GM19372 (cell line): ENCODE measurements at regions not wholly inside any gene's neighbourhood (a gene's known extent, or its start where the extent isn't known, plus 50 kb on each side); places are given as distances from the start of the nearest gene placed in this dataset.

ENCODE experiments used
- ATAC-seq: cut with Tn5 transposase; IDR thresholded peaks from one replicate; pipeline ENCODE4 v1.9.1; 2021; ENCODE audit warnings: mild to moderate bottlenecking, low read depth, moderate library complexity; ENCODE audit not compliant: unreplicated experiment

DNA sequence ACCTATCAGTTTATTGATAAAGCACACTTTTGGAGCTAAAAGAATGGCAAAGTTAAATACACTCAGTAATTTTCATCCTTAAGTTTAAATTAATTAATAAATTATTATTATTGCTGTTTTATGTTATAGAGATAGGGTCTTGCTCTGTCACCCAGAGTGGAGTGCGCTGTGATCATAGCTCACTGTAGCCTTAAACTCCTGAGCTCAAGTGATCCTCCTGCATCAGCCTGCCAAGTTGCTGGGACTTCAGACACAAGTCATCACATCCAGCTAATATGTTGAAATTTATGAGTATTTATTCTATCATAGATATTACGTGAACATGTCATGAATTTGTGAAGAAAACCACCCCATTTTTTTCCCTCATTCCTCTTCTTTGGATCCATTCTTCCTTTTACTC lies 64.2 kb downstream of the GJA1 start:
- ATAC-seq, result no peak

DNA sequence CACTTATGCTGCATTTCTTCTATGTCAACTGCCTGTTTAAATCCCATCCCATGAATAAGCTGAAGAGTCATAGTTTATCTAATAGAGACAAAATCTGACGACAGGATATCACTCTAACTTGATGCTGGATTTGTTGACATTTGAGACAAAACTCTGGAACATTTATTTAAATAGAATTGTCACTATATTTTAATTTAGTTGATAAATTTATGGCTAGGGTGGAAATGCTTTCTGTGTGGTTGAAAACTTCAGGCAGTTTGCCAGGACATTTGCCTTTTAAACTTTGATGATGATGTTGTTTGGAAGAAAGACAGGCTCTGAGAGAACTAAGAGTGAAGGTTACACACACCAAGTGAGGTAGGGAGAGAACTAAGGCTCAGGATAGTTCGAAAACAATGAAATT lies 68.1 kb downstream of the GJA1 start:
- no peak for ATAC-seq

DNA sequence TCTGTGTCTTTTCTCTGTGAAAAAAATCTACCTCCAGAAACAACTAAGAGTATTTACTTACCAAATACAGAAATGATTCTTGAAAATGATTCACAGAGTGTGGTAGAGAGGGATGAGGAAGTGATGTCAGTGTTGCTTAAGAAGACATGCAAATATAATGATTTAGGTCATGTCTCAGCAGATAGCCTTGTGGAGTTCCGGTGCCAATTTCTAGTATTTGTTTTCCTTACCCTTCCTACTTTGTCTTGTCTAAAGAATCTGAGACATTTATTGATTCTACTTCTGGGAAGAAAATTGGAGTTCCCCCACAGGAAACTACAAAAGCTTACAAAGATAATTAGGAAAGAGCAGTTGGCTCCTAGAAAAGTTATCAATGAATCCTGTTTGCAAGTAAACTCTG lies 68.8 kb downstream of the GJA1 start:
- no peak for ATAC-seq

DNA sequence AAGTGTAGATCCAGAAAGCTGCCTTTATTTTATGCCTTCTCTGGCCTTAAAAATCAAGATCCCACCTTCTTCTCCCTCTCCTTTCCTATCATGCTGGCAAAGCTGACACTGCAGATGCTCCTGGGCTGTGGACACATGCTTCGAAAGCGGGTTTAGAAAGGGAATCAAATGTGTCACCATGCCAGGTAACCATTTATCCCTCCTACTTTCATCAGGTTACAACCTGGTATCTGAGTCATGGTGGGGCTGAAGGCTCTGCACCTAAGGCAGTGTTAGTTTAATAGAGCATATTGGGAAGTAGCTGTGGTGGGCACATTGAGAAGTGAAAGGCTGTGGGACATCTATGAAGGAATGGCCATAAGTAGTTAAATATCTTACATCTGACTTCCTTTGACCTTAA lies 69.8 kb downstream of the GJA1 start:
- ATAC-seq, result no peak

DNA sequence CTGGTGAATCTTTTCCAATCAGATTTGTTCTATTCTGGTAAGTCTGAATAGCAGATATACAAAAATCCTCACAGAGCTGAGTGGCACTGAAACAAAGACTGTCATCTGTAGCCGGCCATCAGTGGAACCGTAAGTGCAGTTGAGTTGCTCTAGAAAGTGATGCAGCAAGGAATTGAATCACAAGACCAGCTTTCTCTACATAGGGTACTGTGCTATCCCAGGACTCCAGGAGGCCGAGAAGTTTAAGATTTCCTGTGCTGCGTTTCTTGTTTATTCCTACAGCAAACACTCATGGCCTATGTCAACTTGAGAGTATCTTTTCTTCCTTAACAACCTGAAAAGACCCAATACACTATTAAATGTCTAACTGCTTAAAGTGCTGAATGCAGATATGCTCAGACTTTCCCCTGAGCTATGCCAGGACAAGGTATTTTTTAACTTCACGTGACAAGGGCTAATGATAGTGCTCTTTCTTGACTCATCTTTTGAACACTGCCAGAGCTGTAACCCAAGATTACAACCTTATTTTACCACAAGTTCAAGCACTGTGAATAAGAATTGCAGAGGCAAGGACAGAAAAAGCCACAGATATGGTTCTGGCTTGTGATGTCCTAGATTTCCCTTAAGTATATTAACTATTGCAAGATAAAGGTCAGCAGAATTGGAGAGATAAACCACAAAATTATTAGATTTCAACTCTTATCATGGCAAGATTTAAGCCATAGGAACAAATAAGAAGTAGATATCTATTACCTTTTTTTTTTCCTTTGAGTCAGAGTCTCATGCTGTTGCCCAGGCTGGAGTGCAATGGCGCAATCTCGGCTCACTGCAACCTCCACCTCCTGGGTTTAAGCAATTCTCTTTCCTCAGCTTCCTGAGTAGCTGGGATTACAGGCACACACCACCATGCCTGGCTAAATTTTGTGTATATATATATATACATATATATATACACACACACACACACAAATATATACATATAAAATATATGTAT lies 71.6 kb downstream of the GJA1 start:
- ATAC-seq, result no peak

DNA sequence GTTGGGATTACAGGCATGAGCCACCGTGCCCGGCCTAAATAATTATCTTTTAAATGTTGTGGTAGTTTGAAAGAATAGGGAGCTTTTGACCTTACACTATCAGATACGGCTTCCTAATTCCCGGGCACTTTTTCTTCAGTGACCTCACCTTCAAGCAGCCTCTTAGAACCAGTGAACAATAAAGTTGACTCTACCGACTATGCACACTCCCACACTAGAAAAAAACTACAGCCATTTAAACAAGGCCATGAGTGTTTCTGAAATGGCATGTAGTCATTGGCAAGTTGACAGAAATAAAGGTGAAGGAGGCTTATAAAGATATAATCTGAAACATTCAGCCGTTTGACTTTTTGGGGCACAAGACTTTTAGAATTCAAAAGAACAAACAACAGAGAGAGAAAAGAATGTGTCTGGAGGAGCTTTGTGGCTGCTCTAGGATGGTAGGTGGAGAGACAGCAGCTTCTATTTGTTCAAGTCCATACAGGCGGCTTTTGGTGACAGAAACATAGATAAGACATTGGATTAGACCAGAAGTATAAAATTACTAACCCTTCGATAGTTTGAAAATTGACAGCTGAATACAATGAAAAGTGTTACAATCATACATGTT lies 75.2 kb downstream of the GJA1 start:
- no peak for ATAC-seq

DNA sequence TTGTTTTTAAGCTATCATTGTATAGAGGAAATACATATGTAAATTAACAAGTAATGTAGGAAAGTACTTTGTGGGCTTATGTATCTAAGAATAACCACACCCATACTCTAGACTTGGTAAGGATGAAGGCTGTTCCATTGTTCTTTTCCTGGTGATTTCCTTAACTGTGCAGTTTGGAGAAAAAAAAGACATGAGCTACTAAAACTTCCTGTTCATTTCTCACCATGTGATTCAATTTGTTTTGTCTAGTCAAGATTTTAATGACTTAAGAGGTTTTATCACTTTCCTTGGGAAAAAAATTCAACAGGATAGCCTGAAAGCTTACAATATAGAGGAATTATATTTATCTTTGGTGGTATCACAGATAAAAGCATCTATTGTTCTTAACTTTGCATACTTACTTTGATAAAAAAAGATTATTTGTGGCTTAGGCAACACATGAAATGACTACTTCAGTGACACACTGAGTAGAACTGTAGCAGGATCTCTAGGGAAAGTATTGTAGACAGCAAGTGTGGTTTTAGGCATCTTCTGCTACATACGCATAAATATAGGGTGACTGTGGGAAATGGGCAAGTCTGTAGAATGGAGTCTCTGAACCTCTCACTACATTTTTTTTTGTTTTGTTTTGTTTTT lies 80.3 kb downstream of the GJA1 start:
- no peak for ATAC-seq

DNA sequence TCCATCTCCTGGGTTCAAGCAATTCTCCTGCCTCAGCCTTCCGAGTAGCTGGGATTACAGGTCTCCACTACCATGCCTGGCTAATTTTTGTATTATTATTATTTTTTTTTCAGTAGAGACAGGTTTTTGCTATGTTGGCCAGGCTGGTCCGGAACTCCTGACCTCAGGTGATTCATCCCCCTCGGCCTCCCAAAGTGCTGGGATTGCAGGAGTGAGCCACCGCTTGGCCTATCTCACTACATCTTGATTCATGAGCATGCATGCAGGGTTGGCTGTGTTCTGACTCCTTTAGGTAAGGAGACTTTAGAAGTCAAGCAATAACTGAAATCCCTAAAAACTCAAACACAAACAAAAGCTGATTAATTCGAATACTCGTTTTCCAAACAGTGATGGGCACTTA lies 80.9 kb downstream of the GJA1 start:
- ATAC-seq, result no peak

DNA sequence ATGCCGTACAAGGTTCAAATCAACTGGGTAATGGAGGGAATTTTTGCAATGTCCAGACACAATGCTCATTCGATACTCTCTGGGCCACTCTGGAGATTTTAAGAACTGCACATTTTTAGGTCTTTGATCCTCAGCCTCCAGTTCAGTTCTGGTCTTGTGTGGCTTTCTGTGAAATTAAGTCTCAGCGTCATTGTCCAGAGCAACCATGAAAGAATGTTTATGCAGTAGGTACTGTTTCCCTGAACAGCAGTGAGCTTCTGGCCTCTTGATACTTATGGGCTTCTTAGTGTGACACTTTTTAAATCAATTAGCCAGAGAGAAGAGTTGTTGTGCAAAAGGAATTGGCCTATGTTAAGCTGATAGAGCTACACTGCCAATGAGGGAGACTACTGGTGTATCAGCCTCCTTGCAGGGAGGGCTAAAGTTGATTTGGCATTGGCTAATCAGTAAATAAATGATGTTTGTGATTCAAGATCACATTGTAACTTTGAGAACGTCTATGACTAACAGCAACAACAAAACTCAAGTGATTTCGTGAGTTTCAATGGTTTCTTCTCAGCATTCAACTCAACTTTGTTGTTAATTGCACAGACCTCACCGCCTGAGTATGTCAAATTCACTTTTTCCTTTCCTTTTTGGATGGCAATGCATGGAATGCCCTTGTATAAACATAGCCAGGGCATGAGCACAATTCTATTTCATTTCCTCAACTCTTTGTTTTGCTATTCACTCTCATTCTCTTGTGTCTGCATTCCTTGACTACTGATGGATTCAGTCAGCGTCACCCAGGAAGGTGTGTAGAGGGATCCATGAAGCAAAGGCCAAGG lies 85.1 kb downstream of the GJA1 start:
- ATAC-seq, result no peak

DNA sequence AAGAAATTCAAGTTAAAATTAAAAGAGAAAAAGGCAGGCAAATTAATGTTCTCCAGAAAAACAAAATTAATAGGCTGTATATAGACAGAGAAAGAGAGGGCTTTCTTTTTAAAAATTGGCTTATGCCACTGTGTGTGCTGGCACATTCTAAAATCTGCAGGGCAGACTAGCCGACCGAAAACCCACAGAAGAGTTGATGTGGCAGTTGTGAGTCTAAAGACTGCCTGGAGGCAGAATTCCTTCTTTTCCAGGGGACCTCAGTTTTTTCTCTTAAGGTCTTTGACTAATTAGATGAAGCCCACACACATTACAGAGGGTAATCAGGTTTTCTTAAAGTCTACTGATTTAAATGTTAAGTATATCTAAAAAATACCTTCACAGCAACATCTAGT lies 85.7 kb downstream of the GJA1 start:
- no peak for ATAC-seq

DNA sequence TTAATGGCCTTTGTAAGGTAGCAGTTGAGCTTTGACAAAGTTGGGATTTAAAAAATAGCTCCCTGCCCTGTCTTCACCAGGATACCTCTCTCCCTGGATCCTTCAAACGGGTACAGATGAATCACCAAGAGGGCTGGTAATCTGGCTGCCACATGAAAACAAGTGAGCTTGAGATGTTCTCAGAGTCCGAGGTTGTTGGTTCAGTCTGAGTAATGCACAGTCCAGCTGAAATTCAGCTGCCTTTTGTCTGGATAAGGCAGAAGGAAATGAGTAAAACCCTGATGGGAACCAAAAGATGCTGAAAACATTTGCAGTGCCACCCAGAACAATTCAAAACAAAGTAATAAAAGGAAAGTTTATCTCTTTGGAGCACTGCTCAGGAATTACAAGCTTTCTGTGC lies 86.8 kb downstream of the GJA1 start:
- ATAC-seq, result no peak

DNA sequence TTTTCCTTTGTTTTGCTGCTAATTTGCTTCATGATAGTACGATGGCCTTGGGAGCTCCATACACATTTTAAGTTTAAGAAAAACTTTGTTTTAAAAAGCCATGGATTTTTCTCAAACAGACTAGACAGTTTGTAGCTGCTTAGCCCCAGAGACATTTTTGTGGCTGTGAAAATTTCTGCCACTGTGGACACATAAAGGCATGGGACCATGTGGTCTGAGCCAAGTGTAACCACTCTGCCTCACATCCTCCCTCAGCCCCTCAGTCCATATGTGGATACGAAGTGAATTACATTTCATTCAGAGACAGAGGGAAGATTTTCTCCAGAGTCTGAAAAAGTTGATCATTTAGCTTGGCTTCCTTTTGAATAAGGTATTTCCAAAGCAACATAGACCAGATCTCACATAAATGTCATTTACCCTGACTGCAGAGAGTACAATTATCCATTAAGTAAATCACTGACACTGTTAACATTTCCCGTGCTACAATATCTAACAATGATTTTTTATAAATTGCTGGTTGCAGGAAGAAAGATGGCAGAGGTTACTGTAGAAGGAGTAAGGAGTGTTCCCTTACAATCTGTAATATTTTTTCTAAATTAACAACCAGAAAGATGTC lies 87.4 kb downstream of the GJA1 start:
- no peak for ATAC-seq

DNA sequence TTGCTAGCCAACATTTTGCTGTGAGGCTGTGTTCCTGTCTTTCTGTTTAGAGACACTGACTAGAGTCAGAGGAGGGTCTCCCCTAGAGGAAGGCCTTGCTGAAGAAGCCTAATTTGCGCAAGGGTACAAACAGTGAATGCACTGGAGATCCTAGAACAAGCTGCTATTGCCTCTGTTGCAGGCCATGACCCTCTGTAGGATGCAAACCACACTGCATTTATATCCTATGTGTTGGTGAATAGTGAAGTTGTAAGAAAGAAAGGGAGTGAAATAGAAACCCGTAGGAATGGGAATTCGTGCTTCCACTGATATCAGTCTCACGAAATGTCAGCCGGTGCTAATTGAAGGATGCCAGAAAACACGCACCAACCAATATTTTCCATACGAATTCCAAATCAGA lies 88.2 kb downstream of the GJA1 start:
- no peak for ATAC-seq

DNA sequence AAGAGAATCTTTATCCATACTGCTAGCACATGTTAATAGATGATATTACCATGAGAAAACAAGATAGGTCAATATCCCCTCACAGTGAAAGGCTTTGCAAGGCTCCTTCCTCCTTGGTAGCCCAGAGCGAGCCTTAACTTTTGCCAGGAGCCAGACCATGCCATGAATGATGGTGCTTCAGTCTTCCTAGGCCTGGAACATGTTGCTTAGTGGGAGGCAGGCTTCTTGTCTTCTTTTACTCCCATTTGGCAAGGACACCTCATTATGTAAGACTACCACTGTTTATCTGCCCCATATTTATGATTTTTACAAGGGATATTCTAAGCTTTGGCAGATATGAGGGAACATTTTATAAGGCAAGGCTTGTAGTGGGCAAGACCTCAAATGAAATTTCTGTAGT lies 90.8 kb downstream of the GJA1 start:
- ATAC-seq, result no peak

DNA sequence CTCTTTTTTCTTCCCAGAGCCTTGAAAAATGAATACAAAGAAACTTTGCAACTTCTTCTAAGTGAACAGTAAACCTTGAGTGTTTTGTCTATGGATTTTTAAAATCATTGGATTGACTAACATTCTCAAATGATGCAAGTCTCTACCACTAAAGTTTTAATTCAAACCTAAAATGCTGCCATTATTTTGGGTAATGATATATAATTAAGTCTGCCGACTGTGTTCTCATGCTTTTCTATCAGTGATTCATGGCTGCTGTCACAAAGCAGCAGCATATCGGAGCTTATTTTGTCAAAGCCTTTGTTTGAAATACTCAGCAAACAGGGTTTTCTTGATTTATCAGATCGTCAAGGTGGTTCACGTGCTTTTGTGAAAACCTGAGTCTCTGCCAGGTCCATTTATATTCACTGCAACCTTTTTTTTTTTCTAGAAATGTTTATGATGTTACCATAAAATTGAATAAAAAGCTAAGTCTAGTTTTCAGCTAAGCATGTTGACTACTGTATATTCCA lies 96.3 kb downstream of the GJA1 start:
- ATAC-seq, result no peak

DNA sequence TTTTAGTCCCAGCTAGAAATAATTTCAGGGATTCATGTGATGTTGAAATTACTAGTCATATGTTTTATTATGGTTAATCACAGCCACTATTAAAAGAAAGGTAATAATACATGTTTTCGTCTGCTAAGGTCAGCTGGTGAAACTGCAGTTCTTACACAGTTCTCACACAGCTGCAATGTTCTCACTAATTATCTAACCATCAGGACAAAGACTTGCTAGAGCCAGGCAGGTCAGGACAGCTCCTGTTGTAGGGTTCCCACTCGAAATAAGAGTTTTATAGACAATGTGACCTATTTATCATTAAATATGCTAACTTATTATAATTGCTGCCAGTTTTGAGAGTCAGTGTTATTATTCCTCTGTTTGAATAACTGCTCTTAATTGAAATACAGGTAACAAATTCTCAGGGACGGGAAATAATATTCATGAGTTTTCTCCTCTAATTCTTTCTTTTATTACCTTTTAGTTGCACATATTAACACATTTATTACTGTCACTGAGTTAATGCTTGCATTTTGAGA lies 97.9 kb downstream of the GJA1 start:
- no peak for ATAC-seq

DNA sequence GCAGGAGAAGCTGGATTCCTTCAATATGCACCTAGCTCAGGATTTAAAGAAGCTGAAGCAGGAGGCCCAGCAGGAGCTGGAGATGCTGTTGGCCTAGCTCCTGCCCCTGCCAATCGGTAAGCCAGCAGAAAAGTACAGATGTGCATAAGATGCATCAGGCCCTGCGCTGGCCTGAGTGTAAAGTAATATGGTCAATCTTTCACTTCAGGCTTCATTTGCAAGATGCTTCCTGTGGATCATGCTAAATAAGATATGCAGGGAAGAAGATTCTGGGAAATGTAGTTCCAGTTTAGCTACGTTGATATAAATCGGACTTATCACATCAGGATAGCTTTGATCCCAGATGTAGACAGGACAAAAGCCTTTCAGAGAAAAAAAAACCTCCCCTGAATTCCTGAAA lies 100.3 kb downstream of the GJA1 start:
- ATAC-seq, result no peak

DNA sequence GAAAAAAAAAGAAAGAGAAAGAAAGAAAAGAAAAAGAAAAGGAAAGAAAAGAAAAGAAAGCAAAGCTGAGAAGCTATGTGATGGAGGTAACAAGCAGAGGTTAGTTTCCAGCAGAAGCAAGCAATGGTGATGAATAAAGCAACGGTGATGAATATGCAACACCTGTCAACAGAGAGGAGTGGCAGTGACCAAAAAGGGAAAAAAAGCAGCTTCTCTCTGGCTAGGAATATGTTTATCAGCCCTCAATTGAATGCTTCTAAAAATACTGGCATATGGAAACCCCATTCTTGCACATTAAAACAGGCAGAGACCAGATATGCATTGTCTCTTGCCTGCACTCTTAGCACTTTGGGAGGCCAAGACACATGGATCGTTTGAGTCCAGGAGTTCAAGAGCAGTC lies 100.9 kb downstream of the GJA1 start:
- no peak for ATAC-seq

DNA sequence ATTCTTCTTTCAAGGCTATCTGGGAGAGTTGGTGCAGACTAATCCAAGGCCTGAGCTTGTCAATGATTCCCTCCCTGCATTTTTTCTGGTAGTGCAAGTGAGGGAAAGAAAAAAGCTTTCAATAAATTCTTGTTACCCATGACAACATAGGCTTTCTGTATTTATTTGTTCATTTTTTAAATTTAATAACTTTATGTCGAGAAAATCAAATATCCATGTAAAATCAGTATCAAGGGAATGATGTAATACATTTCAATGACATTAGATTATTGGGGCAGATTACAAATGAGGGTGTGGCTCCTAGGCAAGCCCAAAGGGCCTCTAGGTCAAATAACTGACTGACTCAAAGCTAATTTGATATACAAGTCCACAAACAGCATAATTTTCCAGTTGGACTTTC lies 104.0 kb downstream of the GJA1 start:
- ATAC-seq, result no peak

DNA sequence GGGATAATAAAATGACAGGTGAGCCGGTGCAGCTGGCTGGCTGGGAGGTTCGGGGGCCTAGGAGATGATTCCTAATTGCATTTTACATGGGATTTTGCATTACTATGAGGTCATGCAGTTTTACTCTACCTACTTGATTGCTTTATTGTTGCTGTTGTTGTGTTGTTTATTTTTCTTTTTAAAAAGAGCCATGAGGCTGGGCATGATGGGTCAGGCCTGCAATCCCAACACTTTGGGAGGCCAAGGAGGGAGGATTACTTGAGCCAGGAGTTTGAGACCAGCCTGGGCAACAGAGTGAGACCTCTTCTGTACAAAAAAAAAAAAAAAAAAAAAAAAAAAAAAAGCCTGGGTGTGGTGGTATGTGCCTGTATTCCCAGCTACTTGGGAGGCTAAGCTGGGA lies 104.8 kb downstream of the GJA1 start:
- ATAC-seq, result no peak
